Loucy (cell line): ENCODE measurements at regions not wholly inside any gene's neighbourhood (a gene's known extent, or its start where the extent isn't known, plus 50 kb on each side); places are given as distances from the start of the nearest gene placed in this dataset.

Source experiments
- H2AFZ ChIP-seq: fragments of 200-600 bp; sonication (generic); 2 replicates; pipeline ENCODE4 v1.6.0; 2016; ENCODE audit warnings: antibody characterized with exemption, mild to moderate bottlenecking, low read length, moderate library complexity
- H3F3A ChIP-seq: fragments of 200-600 bp; 2 replicates; pipeline ENCODE4 v1.6.0; 2016; ENCODE audit warnings: antibody characterized with exemption, low read depth, mild to moderate bottlenecking
- H3K27me3 ChIP-seq: fragments of 200-600 bp; sonication (generic); 2 replicates; pipeline ENCODE4 v1.6.1; 2014; ENCODE audit warnings: low read length, mild to moderate bottlenecking; ENCODE audit not compliant: insufficient read depth, poor library complexity, severe bottlenecking
- H3K36me3 ChIP-seq: fragments of 200-600 bp; sonication (generic); 2 replicates; pipeline ENCODE4 v1.6.1; 2016; ENCODE audit warnings: low read length; ENCODE audit not compliant: insufficient read depth
- H3K4me1 ChIP-seq: fragments of 200-600 bp; sonication (generic); 2 replicates; pipeline ENCODE4 v1.5.1; 2014; ENCODE audit warnings: low read length, mild to moderate bottlenecking; ENCODE audit not compliant: insufficient read depth, poor library complexity, severe bottlenecking
- H3K4me2 ChIP-seq: fragments of 200-600 bp; sonication (generic); 2 replicates; pipeline ENCODE4 v1.6.0; 2014; ENCODE audit warnings: antibody characterized with exemption, low read length, low read depth, mild to moderate bottlenecking; ENCODE audit not compliant: poor library complexity, severe bottlenecking
- H3K4me3 ChIP-seq: fragments of 200-600 bp; sonication (generic); 2 replicates; pipeline ENCODE4 v1.5.1; 2014; ENCODE audit warnings: low read length, mild to moderate bottlenecking, mixed read lengths; ENCODE audit not compliant: poor library complexity, severe bottlenecking
- H3K79me2 ChIP-seq: fragments of 200-600 bp; sonication (generic); 2 replicates; pipeline ENCODE4 v1.6.1; 2014; ENCODE audit warnings: low read length; ENCODE audit not compliant: insufficient read depth
- H3K9ac ChIP-seq: fragments of 200-600 bp; sonication (generic); 2 replicates; pipeline ENCODE4 v1.6.0; 2014; ENCODE audit warnings: mild to moderate bottlenecking, low read depth, low read length, moderate library complexity; ENCODE audit not compliant: poor library complexity, severe bottlenecking
- H3K9me2 ChIP-seq: fragments of 200-600 bp; sonication (generic); replicated peaks from 2 replicates; pipeline ENCODE4 v1.6.1; 2016; ENCODE audit warnings: low read depth, low read length, mixed read lengths
- H3K9me3 ChIP-seq: fragments of 200-600 bp; sonication (generic); 2 replicates; pipeline ENCODE4 v1.6.1; 2014; ENCODE audit warnings: mild to moderate bottlenecking, antibody characterized with exemption, low read length, low read depth; ENCODE audit not compliant: insufficient read depth
- H4K20me1 ChIP-seq: fragments of 200-600 bp; sonication (generic); 2 replicates; pipeline ENCODE4 v1.6.0; 2014; ENCODE audit warnings: antibody characterized with exemption, low read length, mild to moderate bottlenecking; ENCODE audit not compliant: insufficient read depth, poor library complexity, severe bottlenecking
- EZH2phosphoT487 ChIP-seq: fragments of 200-600 bp; IDR thresholded peaks from 2 replicates; pipeline ENCODE4 v1.6.1; 2018; ENCODE audit warnings: antibody characterized with exemption, mild to moderate bottlenecking, moderate library complexity, borderline replicate concordance
- TF ChIP-seq, protein P1 (sequence below): fragments of 200-600 bp; sonication (generic); conservative IDR thresholded peaks from 2 replicates; pipeline ENCODE4 v1.5.1; 2014; ENCODE audit warnings: mild to moderate bottlenecking, antibody characterized with exemption, low read length

GRCh38 chr6:90778417-90779203 is 191.7 kb upstream of the MAP3K7 start:
- peaks cover 10% of the 10 kb centered on the region for H3K27me3 ChIP-seq
- no peak for TF ChIP-seq EZH2phosphoT487
- TF ChIP-seq, protein P1, sequence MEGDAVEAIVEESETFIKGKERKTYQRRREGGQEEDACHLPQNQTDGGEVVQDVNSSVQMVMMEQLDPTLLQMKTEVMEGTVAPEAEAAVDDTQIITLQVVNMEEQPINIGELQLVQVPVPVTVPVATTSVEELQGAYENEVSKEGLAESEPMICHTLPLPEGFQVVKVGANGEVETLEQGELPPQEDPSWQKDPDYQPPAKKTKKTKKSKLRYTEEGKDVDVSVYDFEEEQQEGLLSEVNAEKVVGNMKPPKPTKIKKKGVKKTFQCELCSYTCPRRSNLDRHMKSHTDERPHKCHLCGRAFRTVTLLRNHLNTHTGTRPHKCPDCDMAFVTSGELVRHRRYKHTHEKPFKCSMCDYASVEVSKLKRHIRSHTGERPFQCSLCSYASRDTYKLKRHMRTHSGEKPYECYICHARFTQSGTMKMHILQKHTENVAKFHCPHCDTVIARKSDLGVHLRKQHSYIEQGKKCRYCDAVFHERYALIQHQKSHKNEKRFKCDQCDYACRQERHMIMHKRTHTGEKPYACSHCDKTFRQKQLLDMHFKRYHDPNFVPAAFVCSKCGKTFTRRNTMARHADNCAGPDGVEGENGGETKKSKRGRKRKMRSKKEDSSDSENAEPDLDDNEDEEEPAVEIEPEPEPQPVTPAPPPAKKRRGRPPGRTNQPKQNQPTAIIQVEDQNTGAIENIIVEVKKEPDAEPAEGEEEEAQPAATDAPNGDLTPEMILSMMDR: no peak
- H3K4me1 ChIP-seq: no peaks in the 10 kb centered on the region

GRCh38 chr6:90770778-90771177 is 183.9 kb upstream of the MAP3K7 start:
- H3F3A ChIP-seq: no peaks in the 10 kb centered on the region
- H3K79me2 ChIP-seq: no peaks in the 10 kb centered on the region
- no peaks in the 10 kb centered on the region for H4K20me1 ChIP-seq
- no peak for TF ChIP-seq EZH2phosphoT487
- TF ChIP-seq, protein P1: no peak
- no peaks in the 10 kb centered on the region for H3K36me3 ChIP-seq
- no peak overlapping the region for H2AFZ ChIP-seq
- no peaks in the 10 kb centered on the region for H3K27me3 ChIP-seq
- no peak overlapping the region for H3K9ac ChIP-seq
- no peaks in the 10 kb centered on the region for H3K9me2 ChIP-seq
- H3K4me2 ChIP-seq: no peak overlapping the region
- H3K4me3 ChIP-seq: no peak overlapping the region
- H3K4me1 ChIP-seq: no peaks in the 10 kb centered on the region
- H3K9me3 ChIP-seq: no peaks in the 10 kb centered on the region

More at GRCh38 chr6:90778417-90779203, 191.7 kb upstream of the MAP3K7 start:
- no peaks in the 10 kb centered on the region for H3K9me3 ChIP-seq
- no peaks in the 10 kb centered on the region for H3K36me3 ChIP-seq
- H3K9ac ChIP-seq: no peak overlapping the region
- H3K4me3 ChIP-seq: no peak overlapping the region
- no peak overlapping the region for H2AFZ ChIP-seq
- H3K9me2 ChIP-seq: no peaks in the 10 kb centered on the region
- no peak overlapping the region for H3K4me2 ChIP-seq
- H3F3A ChIP-seq: no peaks in the 10 kb centered on the region
- H4K20me1 ChIP-seq: no peaks in the 10 kb centered on the region
- H3K79me2 ChIP-seq: no peaks in the 10 kb centered on the region

GRCh38 chr6:90765895-90766294 is 179.0 kb upstream of the MAP3K7 start:
- no peak overlapping the region for H3K4me2 ChIP-seq
- H3K4me3 ChIP-seq: no peak overlapping the region
- no peaks in the 10 kb centered on the region for H3K27me3 ChIP-seq
- H3F3A ChIP-seq: no peaks in the 10 kb centered on the region
- no peaks in the 10 kb centered on the region for H4K20me1 ChIP-seq
- H3K4me1 ChIP-seq: no peaks in the 10 kb centered on the region
- TF ChIP-seq EZH2phosphoT487: no peak
- TF ChIP-seq, protein P1: no peak
- H3K79me2 ChIP-seq: no peaks in the 10 kb centered on the region
- no peak overlapping the region for H2AFZ ChIP-seq
- H3K9me3 ChIP-seq: no peaks in the 10 kb centered on the region
- H3K9me2 ChIP-seq: no peaks in the 10 kb centered on the region
- no peaks in the 10 kb centered on the region for H3K36me3 ChIP-seq
- no peak overlapping the region for H3K9ac ChIP-seq
